ENCODE measurements at regions not wholly inside any gene's neighbourhood (a gene's known extent, or its start where the extent isn't known, plus 50 kb on each side); places are given as distances from the start of the nearest gene placed in this dataset.

- DNase-seq (ENCODE audit: low read depth): no peak
Measured at GRCh38 chr17:79366988-79367571, 243.8 kb downstream of the RBFOX3 start.

- no peak for DNase-seq (ENCODE audit: low read depth)
Measured at GRCh38 chr17:79365836-79366770, 244.7 kb downstream of the RBFOX3 start.

- no peak for DNase-seq (ENCODE audit: low read depth)
Measured at GRCh38 chr17:79365351-79365750, 245.5 kb downstream of the RBFOX3 start.

- no peak for DNase-seq (ENCODE audit: low read depth)
Measured at GRCh38 chr17:79364315-79365094, 246.3 kb downstream of the RBFOX3 start.

- no peak for DNase-seq (ENCODE audit: low read depth)
Measured at GRCh38 chr17:79363552-79364275, 247.1 kb downstream of the RBFOX3 start.

GRCh38 chr17:79362772-79363305 lies 248.0 kb downstream of the RBFOX3 start:
- no peak for DNase-seq (ENCODE audit: low read depth)

GRCh38 chr17:79361873-79362771 lies 248.7 kb downstream of the RBFOX3 start:
- DNase-seq (ENCODE audit: low read depth): no peak

GRCh38 chr17:79361221-79361734 lies 249.6 kb downstream of the RBFOX3 start:
- DNase-seq (ENCODE audit: low read depth): no peak

GRCh38 chr17:79360196-79360595 lies 250.7 kb downstream of the RBFOX3 start:
- no peak for DNase-seq (ENCODE audit: low read depth)

GRCh38 chr17:79356839-79357447 lies 253.9 kb downstream of the RBFOX3 start:
- DNase-seq (ENCODE audit: low read depth): no peak

- DNase-seq (ENCODE audit: low read depth): no peak
Measured at GRCh38 chr17:79355165-79355564, 255.7 kb downstream of the RBFOX3 start.

- DNase-seq (ENCODE audit: low read depth): no peak
Measured at GRCh38 chr17:79354173-79354820, 256.6 kb downstream of the RBFOX3 start.

- no peak for DNase-seq (ENCODE audit: low read depth)
Measured at GRCh38 chr17:79353548-79353947, 257.3 kb downstream of the RBFOX3 start.

GRCh38 chr17:79353016-79353415 lies 257.8 kb downstream of the RBFOX3 start:
- DNase-seq (ENCODE audit: low read depth): no peak

- DNase-seq (ENCODE audit: low read depth): no peak
Measured at GRCh38 chr17:79350533-79350932, 260.3 kb downstream of the RBFOX3 start.

GRCh38 chr17:79349506-79350400 lies 261.1 kb downstream of the RBFOX3 start:
- DNase-seq (ENCODE audit: low read depth): no peak

- no peak for DNase-seq (ENCODE audit: low read depth)
Measured at GRCh38 chr17:79342376-79342775, 267.8 kb downstream of the ENGASE start.

GRCh38 chr17:79341816-79342215 lies 267.2 kb downstream of the ENGASE start:
- DNase-seq (ENCODE audit: low read depth): no peak

Measured in EH (cell line).